ENCODE measurements at regions not wholly inside any gene's neighbourhood (a gene's known extent, or its start where the extent isn't known, plus 50 kb on each side); places are given as distances from the start of the nearest gene placed in this dataset.

DNA sequence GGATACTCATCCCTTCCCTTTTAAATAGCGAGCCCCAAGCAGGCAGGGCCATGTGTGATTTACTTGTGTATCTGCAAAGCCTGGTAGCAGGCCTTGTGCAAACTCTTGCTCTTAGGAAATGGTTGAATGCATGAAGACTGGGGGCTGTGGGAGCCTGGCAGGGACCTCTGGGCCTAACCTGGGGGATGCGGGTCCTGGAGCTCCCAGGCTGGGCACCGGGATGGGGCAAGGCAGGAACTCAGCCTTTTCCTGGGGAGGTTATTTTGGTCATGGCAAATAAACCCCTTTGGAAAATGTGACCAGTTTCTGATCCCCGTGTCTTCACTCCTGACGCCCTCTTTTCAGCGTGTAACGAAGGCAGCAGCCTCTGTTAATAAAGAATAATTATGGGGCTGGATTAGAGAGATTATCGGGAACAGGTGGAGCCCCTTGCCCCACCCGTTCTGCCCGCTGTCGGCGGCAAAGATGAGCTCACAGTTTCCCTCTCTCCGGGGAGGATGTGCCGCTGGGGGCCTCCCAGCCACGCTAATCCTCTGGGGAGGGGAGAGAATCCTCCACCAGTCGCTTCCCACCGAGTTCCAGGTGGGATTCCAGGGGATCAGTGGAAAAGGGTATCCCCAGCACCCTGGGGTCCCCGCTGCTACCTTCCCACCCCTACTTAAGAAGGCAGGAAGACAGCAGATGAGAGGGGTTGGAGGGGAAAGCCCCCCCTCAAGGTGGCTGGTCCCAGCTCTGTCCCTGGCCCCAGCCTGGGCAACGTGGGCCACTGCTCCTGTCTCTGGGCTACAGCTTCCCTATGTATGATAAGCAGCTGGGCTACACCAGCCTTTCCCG lies 69.7 kb upstream of the WNT4 start:
- Histone ChIP-seq H3K27me3 (peaks cover 0 to 9% of the 10 kb centered on the region in 2 donors), H3K36me3 (replicated peaks in 1 of 2; ENCODE audit: insufficient read depth in 1 of 2, low read depth in 2 of 2) (no peaks in the 10 kb centered on the region), H3K9me3 (no peaks in the 10 kb centered on the region), H3K4me1 (no peaks in the 10 kb centered on the region), H3K27ac (no peak overlapping the region), H3K4me3 (no peak overlapping the region)
- ATAC-seq = no peak
- TF ChIP-seq, protein P1, sequence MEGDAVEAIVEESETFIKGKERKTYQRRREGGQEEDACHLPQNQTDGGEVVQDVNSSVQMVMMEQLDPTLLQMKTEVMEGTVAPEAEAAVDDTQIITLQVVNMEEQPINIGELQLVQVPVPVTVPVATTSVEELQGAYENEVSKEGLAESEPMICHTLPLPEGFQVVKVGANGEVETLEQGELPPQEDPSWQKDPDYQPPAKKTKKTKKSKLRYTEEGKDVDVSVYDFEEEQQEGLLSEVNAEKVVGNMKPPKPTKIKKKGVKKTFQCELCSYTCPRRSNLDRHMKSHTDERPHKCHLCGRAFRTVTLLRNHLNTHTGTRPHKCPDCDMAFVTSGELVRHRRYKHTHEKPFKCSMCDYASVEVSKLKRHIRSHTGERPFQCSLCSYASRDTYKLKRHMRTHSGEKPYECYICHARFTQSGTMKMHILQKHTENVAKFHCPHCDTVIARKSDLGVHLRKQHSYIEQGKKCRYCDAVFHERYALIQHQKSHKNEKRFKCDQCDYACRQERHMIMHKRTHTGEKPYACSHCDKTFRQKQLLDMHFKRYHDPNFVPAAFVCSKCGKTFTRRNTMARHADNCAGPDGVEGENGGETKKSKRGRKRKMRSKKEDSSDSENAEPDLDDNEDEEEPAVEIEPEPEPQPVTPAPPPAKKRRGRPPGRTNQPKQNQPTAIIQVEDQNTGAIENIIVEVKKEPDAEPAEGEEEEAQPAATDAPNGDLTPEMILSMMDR (IDR thresholded peaks at IDR 0.05) = no peak
- 44 to 47% methylated on average over 19 to 20 of the region's 20 CpGs for WGBS, 2 donors
- no peak for DNase-seq
- intact Hi-C loops (cut with DNase I) = no loop called here

DNA sequence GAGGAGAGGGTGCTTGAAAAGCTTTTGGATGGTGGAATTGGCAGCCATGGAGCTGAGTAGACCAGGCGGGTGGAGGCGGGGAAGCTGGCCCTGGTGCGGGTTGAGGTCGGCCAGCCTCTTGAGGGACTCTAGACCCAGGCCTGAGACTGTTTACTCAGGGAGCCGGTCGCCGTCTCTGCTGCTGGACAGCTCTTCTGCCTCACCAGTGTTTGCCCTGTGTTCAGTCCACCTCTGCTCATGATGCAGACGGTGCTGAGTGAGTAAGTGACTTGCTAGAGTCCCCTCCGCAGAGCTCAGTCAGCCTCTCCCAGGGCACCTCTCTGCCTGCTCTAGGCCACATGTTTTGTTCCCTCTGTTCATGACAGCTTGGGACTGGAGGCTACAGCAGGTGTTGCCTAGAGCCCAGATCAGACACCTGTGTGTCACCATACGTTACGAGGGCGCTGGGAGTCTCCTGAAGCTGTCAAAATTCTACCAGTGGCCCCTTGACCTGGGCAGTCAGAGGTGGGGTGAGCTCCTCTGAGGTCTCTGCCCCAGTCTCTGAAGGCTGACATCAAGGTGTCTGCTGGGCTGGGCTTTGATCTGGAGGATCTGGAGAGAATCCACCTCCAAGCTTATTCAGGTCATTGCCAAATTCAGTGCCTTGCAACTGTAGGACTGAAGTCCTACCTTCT lies 73.5 kb upstream of the WNT4 start:
- DNase-seq (no peak), ATAC-seq (no peak)
- intact Hi-C loops (cut with DNase I) = no loop called here
- Histone ChIP-seq H3K36me3 (replicated peaks in 1 of 2; ENCODE audit: insufficient read depth in 1 of 2, low read depth in 2 of 2) (no peaks in the 10 kb centered on the region), H3K4me3 (no peak overlapping the region), H3K4me1 (no peaks in the 10 kb centered on the region), H3K27ac (no peak overlapping the region), H3K27me3 (no peaks in the 10 kb centered on the region), H3K9me3 (no peaks in the 10 kb centered on the region)
- TF ChIP-seq, protein P1 (IDR thresholded peaks at IDR 0.05) = no peak
- no peak for TF ChIP-seq POLR2A (IDR thresholded peaks at IDR 0.05)
- WGBS, 2 donors = 67 to 80% methylated on average over 9 to 12 of the region's 12 CpGs

DNA sequence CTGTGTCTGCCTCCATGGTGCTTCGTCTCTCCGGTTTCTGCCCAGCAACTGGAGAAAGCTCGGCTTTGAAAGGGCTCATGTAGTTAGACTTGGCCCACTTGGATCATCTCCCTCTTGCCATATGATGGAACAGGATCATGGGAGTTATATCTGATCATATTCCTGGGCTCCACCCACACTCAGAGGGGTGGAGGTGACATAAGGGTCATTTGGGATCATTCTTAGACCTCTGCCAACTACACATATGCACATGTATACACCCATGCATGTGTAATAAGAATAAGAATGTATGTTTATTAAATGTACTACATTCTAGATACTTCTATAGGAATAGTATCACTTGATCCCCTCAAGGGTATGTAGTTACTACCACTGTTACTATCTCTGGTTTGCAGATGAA lies 74.1 kb upstream of the WNT4 start:
- no peaks in the 10 kb centered on the region for H3K36me3 ChIP-seq (replicated peaks in 1 of 2; ENCODE audit: insufficient read depth in 1 of 2, low read depth in 2 of 2)
- no peak for ATAC-seq
- no peaks in the 10 kb centered on the region for H3K4me1 ChIP-seq
- WGBS, 2 donors = 66 to 97% methylated on average over 3 of the region's 3 CpGs
- intact Hi-C loops (cut with DNase I) = no loop called here
- DNase-seq = no peak
- no peaks in the 10 kb centered on the region for H3K9me3 ChIP-seq
- TF ChIP-seq, protein P1 (IDR thresholded peaks at IDR 0.05) = no peak
- TF ChIP-seq POLR2A (IDR thresholded peaks at IDR 0.05) = no peak
- no peak overlapping the region for H3K4me3 ChIP-seq
- no peak overlapping the region for H3K27ac ChIP-seq
- H3K27me3 ChIP-seq = no peaks in the 10 kb centered on the region

DNA sequence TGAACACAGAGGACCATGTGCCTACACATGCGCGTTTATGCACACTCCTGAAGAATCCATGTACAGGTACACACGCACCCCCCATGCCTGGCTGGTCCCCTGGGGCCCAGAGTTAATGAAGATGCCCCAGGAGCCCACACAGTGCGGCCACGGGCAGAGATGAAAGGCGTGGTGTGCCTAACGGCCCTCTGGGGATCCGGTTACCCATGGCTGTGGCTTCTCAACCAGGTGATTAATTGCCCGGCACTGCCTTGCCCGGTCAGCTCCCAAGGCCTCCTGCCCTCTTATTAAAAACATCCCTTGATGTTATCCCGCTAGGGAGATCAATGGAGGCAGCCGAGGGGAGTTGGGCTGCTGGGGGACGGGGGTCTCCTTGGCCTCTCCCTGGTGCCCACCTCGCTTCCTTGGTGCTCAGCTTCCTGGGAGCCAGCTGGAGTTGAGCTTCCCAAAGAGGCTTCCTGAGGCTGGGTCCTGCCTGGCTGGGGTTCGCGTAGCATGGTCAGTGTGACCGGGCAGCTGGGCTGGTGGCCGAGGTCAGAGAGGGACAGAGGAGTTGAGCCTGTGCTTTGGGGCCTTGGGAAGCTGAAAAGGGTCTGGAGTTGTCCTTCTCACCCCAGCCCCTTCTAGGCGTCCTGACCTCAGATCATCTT lies 75.0 kb upstream of the WNT4 start:
- ATAC-seq (no peak), DNase-seq (no peak)
- 53 to 64% methylated on average over 8 to 17 of the region's 19 CpGs for WGBS, 2 donors
- Histone ChIP-seq H3K4me1 (no peaks in the 10 kb centered on the region), H3K27ac (no peak overlapping the region), H3K36me3 (replicated peaks in 1 of 2; ENCODE audit: insufficient read depth in 1 of 2, low read depth in 2 of 2) (no peaks in the 10 kb centered on the region), H3K27me3 (no peaks in the 10 kb centered on the region), H3K4me3 (no peak overlapping the region), H3K9me3 (no peaks in the 10 kb centered on the region)
- TF ChIP-seq, protein P1 (IDR thresholded peaks at IDR 0.05) = no peak
- TF ChIP-seq POLR2A (IDR thresholded peaks at IDR 0.05) = no peak
- intact Hi-C loops (cut with DNase I) = no loop called here
